GM12891 (cell line): ENCODE measurements at regions not wholly inside any gene's neighbourhood (a gene's known extent, or its start where the extent isn't known, plus 50 kb on each side); places are given as distances from the start of the nearest gene placed in this dataset.

Source experiments
- POLR2A ChIP-seq: IDR thresholded peaks from 2 replicates; pipeline ENCODE4 v1.6.1; 2011; ENCODE audit warnings: low read depth, low read length, control low read depth
- POLR2AphosphoS5 ChIP-seq: IDR thresholded peaks from 2 replicates; pipeline ENCODE4 v1.6.1; 2011; ENCODE audit warnings: low read depth, low read length, control low read depth

DNA sequence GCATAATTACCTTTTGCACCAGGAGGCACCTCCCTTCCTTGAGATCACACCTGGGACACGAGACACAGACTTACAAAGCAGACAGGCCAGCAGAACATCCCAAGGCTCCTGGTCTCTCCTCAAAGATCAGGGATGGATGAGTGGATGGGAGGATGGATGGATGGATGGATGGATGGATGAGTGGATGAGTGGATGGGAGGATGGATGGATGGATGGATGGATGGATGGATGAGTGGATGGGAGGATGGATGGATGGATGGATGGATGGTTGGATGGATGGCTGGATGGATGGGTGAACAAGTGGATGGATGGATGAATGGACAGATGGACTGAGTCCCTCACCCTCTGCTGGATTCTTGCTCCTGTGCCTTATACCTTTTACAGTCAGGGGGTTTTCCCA is 364.0 kb downstream of the BCOR start:
- TF ChIP-seq POLR2A = no peak
- TF ChIP-seq POLR2AphosphoS5 = no peak
